Mucosa of gallbladder (tissue), 1 donor: ENCODE measurements at regions not wholly inside any gene's neighbourhood (a gene's known extent, or its start where the extent isn't known, plus 50 kb on each side); places are given as distances from the start of the nearest gene placed in this dataset.

Experiments
- DNase-seq: peaks from one replicate; pipeline ENCODE4 v3.0.0-alpha.2; 2020; ENCODE audit warnings: low spot score
- donor health status: DM: no; HTN: no; CAD: no.

DNA sequence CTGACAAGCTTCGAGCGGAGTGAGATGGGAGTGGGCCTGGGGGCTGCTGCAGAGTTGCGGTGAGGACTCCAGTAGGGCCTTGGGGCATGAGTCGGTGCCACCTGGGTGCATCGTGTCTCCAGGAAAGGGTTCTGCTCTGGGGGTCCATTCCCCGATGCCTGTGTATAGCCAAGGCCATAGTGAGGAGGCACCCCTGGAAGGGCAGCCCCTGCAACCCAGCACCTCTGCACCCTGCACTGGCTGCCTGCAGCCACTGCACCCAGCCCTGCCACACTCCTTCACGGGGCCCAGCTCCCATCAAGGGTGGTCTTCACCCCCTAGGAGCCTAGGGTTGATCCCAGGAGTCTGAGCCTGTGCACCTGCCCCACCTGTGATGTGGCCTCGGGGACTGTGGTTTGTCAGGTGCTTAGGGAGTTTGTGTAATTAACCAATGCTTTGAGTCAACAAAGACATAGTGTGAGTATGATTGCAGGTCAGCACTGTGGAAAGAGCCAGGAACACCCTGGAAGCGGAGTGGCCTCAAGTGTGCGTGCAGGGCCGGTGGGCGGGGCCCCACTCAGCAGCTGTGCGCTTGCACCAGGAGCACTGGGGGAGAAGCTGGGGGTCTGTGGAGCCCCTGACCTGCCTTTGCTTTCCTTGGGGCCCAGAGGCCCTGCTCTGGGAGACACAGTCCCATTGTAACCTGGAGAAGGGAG is 1299.3 kb downstream of the BRD1 start:
- no peak for DNase-seq

DNA sequence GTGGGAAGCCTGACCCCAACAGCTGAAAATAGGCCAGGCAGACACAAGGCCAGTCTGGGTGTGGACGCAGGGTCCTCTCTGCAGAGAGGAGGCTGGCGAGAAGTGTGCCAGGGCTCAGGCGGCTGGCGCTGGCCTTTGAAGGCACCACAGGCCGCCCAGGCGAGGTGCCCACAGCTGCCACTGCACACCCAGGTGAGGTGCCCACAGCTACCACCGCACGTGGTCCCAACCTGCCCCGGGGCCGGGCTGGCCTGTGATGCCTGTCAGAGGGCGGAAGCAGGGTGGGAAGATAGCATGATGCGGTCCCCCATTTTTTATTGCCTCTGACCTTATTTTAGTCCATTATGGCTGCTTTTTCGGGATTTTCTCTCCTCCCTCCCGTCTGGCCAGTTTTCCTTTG is 1303.9 kb downstream of the BRD1 start:
- DNase-seq, result no peak

DNA sequence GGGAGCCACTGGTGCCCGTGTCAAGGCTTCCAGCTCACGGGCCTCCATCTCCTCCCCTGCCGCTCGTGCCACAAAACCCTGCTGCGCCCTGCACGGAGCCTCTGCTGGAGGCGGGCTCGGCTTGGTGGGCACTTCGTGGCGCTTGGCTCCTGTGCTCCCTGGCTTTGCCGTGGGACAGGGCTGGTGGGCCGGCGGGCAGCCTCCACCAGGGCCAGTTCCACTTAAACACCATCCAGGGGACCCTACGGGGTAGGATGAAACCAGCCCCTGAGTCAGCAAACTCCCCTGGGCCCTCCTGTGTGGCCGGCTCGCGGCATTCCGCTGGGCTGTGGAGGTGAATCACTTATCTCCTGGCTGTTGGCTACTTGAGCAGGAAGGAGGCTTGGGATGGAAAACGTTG is 1304.6 kb downstream of the BRD1 start:
- DNase-seq, result no peak

DNA sequence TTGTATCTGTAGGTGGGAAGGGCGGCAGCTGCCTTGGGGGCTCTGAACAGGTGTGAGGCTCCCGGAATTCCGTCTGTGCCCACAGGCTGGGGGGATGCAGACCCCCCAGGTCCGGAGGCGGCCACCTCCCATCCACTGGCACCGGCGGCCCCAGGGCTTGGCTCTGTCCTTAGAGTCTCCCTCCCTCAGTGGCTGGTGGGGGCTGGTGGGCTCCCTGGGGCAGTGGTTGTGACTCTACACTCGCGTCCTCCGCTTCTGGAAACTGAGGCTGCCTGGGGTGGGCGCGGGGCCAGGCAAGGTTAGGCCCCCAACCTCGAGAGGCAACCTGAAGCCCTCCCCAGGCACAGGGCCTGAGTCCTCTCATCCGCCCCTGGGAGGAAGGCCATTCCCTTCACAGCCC is 1305.4 kb downstream of the BRD1 start:
- DNase-seq, result no peak

DNA sequence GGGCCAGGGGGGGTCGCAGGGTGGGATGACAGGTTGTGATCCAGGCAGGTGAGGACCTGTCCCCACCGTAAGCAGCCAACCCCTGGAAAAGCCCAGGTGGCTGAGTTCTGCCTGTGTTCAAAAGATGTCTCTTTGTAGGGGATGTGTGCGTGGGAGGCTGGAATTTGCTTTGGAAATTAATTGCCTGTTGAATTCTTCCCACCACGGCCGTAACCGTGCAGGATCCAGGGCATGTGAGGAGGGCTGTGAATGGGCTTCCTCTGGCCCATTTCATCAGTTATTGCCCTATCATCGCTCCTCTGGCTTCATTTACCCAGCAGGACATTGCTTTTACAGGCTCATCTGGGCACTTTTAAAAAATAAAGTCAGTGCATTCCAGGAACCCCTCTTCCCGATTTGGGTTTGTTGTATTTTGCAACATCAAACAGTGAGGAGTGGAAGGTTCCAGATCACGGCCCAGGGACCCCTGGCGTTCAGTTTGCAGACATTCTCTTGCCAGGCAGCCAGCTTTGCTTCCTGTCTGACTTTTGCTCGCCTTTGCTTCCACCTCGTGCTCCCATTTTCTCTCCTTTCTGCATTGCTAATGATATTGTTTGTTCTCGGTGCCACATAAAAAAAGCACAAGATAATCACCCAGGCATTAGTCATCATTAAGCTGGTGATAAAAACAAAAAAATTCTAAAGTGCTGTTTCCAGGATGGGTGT is 1306.6 kb downstream of the BRD1 start:
- no peak for DNase-seq

DNA sequence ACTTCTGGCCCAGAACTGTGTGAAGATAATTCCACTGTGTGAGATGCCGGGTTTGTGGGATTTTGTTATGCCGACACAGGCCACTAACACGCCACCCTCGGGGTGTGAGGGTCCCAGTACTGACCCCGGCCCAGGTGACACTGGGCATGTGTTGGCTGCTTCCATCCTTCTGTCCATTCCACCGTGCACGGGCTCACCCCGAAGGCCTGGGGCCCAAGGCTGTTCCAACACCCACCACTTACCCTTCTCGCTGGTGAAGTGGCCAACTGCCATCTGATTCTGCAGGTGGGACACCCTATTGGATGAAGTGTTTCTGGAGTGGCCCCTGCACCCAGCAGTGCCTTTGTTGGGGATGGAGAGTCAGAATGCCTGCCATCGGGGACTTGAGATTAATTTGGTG is 1307.5 kb downstream of the BRD1 start:
- no peak for DNase-seq

DNA sequence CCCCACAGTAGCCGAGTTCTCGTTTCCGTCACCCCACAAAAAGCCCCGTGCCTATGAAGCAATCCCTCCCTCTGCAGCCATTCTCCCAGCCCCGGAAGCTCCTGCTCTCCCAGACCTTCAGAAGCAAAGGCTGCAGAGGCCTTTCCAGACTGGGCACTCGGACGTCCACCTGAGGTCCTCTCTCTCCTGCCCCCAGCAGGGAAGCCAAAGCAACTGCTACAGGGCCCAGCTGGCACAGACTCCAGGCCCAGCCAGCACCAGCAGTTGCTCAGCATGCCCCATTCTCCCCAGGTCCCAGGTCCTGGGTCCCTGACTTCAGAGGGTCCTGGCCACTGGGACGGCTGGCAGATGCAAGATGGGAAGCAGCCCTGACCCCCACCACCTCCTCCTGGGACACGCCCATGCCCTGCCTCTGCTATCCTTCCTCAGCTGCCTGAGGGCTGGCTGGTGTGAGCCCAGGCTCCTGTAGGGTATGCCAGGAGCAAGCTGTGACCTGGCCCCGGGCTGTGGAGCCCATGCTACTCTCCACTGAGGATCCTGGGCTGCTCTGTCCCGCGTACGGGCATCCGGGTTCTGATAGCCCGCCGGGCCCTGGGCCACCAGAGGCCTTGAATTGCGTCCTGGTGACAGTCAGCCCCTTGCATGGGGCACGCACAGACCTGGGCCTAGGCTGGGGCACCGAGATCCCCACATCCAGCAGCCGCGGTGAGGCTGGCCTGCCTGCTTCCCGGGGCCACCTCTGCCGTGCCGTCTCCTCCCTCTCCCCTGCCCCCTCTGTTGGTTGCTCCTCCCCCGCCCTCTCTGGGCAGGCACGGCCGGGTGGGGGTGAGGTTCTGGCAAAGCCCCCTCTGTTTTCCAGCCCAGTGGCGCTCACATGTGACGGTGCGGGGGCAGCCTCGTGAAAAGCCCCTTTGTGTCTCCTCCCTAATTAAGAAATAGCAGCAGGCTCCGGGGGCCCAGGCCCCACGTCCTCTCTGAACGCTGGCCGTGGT is 1310.3 kb downstream of the BRD1 start:
- DNase-seq, result no peak

DNA sequence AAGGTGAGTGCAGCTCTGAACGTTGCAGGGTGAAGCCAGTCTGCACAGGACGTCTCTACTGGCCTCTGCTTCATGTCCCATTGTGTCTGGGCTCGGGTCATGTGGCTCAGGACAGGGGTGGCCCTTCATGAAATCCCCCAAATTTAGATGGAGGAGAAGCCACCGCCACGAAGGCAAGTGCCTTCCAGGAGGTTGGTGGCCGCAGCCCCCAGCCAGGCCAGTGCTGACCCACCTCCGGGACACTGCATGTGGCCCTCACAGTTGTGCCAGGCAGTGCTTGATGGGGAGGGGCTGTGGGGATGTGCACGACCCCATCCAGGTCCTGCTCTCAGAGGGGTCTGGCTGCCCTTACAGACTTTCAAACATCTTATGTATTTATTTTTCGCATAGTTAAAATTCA is 1311.1 kb downstream of the BRD1 start:
- no peak for DNase-seq

DNA sequence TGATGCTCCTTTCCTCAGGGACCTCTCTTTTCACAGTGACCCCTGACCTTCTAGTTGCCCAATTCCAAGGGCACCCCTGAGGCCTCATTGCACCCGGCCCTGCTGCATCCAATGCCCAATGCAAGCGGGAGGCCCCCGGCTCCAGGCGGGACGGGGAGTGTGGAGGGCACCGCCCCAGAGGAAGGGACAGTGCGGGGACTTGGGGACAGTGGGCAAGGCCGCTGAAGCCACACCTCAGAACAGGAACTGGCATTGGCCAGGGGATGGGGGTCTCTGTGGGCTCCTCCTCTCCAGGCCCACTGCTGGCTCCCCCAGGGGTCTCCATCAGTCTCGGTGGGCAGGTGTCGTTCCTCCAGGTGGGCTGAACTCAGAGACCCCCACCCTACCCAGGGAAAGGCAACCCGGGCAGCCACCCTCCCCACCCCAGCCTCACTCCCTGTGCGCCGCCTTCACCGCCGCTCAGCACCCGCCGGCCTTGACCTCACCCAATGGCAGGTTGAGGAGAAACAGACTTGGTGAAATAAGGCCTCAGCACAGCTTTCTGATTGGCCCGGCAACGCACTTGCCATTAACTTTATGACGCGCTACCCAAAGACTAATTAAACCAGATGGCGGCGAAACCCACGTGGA is 1312.0 kb downstream of the BRD1 start:
- DNase-seq, result no peak

DNA sequence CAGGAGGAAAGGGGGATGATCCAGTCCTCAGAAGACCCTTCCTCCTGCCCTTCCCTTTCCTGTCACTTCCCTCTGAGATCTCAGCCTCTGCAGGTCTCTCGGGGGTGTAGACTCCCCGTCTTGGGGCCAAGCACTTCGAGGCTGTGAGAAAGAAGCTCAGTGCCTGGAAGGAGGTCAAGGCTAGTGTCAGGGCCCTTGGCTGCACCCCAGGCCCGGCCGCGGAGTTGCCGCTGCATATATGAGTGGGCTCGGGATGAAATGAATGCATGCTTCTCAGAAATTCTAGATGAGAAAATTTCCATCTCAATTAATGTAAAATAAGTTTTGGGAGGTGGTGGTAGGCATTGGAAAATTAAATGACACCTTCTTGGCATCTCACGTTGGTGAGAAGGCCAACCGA is 1313.7 kb downstream of the BRD1 start:
- no peak for DNase-seq

DNA sequence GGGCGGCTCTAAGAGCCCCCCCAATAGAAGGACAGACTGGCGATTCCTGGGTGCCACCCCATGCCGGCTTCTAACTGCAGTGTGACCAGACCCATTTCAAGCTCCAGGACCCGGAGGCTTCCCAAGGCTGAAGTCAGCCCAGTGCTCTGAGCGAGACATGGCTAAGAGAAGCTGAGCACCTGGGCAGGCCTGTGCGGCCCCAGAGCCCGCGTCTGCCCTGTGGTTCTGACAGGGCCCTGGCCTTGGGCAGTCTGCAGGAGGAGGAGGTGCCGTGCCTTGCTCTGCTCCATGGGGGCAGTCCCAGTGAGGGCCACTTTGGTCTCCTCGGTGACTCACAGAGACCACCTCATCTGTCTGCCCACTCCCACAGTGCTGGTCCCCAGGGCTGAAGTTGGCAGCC is 1314.2 kb downstream of the BRD1 start:
- no peak for DNase-seq

DNA sequence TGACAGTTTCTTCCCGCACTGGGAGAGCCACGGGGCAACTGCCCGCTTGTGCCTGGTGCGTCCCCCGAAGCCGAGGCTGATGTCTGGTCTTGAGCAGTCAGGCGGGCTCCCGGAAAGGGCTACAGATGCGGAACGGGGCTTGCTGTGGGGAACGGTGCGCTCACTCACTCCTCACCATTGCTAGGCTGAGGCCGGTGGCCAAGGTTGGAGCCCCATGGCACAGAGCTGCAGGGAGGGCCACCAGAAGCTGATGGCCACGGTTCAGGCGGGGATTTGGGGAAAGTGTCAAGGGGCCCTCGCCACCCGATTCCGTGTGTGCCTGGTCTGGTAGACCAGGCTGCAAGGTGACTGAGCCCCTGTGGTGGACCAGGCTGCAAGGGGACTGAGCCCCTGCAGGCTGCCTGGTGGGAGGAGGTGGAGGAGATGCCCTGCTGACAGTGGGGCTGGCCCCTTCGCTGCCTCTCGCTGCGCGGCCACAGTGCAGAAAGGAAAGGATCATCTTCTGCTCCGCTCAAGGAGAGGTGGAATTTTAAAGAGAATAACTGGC is 1315.8 kb downstream of the BRD1 start:
- DNase-seq, result no peak

DNA sequence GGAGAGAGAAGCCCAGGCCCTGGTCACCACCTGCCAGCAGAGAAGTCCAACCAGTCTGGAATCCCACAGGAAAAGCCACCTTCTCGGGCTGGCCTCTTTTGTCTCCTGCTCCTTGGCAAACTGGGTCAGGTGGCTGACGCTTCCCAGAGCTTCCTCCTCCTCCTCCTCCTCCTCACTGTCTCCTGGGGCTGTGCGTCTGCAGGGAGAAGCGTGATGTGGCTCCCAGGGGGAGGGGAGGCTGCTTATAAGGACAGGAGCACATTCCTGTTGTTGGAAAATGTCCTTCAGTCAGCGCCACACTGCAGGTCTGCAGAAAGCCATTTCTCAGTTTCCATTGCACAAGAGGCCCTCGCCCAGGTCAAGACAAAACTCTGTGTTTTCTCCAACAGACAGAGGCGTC is 1316.5 kb downstream of the BRD1 start:
- no peak for DNase-seq

DNA sequence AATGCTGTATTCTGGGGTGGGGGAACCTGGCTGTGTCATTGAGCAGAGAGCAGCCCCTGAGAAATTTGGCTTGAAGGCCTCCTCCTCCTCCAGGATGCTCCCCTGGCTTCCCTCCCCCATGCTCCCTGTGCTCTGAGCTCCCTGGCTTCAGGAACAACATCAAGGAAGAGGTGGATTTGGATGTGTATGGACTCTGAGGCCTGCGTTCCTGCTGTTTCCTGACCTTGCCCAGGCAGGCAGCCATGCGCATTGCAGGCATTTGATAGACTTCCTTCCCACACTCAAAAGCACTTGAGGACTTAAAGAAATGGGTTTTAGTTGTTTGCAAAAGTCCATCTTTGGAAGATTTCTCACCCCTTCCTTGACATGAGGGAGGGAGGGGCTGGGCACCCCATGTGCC is 1317.1 kb downstream of the BRD1 start:
- DNase-seq, result no peak

DNA sequence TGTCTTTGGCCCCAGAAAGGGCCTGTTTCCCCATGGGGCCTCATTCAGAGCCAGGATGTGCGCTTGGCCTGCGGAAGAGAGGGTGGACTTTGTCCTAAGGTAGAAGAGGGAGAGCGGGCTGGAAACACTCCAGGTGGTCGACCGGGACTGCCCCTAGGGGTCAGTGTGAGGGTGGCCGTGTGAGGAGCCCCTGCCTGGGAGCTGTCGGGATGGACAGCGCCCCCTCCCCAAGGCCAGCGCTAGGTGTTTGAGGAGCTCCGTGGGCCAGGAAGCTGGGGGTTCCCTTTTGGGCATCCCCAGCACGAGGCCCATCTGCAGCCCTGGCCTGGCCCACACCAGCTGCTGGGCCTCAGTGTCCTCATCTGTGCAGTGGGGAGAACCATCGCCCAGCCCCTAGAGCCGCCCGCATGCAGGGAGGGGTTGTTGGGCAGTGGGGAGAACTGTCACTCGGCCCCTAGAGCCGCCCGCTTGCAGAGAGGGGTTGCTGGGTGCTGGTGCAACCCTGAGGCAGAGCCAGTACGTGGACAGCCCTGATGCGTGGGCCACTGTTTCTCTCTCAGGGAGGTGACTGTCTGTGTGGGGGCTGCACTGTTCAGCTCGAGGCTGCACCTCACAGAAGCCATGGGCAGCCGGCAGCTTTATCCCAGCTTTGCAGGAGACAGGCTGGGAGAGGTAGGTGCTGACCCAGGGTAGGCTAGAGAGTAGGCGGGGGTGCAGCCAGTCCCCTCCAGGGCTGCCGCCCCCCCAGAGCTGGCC is 1319.9 kb downstream of the BRD1 start:
- no peak for DNase-seq

DNA sequence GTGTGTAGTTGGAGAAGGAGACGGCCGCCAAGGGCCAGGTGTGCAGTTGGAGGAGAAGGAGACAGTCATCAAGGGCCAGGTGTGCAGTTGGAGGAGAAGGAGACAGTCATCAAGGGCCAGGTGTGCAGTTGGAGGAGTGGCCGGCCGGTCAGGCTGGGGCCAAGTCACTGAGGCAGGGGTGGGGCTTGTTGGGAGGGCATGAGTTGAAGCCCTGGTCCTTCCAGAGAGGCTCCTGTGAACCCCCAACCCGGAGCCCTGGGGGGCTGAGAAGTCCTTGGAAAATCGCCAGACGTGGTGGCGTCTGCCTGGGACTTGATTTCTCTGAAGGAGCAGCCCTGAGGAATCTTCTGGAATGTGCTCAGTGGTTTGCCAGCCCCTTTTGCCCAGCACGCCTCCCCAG is 1320.5 kb downstream of the BRD1 start:
- no peak for DNase-seq

DNA sequence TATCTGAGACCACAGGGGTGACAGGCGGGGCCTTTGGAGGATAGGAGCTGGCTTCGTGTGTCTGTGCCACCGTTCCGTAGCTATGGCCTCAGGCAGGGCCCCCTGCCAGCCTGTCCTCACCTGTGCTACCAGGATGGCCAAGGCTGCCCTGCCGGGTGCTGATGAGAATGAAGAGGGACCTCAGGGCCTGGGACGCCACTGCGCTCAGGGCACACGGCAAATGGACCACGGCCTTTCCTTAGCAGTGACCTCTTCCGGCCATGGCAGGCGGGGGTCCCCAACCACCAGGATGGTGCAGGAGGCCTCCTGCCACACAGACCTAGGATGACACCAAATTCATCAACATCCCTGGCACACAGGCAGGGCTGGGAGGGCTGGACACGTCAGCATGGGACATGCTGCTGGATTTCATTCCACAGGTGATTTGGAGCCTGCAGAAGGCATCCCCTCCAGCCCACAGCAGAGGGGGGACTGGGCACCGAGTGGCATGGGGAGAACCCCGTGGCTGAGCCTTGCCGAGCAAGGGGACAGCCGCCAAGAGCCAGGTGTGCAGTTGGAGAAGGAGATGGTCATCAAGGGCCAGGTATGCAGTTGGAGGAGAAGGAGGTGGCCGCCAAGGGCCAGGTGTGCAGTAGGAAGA is 1321.0 kb downstream of the BRD1 start:
- no peak for DNase-seq

DNA sequence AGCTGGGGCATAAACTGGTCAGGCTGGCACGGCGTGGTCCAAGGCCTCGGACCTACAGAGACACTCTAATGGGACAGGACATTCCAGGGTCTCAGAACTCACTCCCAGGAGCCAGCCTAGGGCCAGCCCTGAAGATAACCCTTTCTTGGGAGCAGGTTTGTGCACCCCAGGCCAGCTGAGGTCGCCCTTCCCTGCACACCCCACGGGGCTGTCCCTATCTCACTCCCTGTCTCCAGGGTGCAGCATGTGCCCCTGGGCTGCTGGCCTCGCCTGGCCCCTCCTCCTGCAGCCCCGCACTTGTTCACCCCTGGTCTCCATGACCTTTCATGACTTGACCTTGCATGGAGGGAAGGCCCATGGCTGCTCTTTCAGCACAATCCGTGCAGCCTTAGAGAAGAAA is 1321.8 kb downstream of the BRD1 start:
- no peak for DNase-seq

DNA sequence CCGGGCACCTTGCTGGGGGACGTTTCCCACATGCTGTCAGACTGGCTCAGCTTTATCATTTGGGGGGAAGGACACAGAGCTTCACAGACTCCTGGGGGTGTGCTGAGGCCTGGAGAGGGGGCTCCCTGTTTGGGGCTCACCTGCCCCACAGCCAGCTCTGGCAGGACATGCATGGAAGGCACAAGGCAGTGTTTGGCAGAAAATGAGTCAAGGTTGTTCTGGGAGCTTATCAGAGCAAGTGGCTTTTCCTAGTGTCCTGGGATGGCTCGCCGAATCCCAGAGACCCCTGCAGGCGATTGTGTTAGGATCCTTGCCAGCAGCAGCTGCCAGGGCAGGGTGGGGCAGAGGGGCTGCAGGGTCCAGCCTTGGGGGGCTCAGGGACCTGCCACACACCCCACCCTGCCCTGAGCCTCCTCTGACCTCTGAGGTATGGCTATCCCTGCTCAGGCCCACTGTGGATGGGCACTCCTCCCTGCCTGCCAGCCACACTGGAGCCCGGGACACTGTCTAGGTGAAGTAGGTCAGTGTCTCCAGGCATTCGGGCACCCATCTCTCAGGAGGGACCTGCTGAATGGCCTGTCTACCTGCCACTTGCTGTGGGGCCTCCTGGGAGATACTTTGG is 1323.0 kb downstream of the BRD1 start:
- no peak for DNase-seq

DNA sequence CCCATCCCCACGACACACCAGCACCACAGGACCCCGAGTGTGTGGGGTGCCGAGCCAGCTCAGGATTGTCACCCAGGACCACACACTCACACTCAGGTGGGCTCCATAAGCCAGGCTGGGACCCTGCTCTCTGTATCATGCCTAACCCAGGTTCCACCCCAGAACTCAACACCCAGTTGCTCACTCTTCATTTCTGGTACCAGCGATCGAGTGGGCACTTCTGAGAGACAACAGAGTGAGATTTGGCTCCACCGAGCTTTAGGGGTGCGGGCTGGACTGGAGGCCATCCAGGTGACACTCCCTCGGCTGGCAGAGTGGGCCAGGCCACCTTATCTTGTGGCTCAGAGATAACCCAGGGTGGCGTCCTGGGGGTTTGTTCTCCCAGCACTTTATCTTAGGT is 1323.8 kb downstream of the BRD1 start:
- DNase-seq, result no peak
